ENCODE measurements at regions not wholly inside any gene's neighbourhood (a gene's known extent, or its start where the extent isn't known, plus 50 kb on each side); places are given as distances from the start of the nearest gene placed in this dataset.

DNA sequence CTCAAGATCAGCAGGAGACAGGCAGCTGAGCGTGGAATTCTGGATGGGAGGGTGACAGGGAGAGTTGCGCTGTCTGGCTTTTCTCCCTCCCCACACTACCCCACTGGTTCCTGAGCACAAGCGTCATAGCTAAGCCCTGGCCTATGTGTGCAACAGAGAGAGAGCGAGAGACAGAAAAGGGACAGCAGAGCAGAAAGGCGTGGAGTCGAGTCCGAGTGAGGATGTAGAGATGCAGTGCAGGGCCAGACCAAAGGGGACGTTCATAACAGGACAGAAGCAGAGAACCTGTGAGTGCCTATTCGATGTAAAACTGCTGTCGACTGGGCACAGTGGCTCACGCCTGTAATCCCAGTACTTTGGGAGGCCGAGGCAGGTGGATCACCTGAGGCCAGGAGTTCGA lies 94.0 kb upstream of the TMEM45B start:
- DNase-seq (ENCODE audit: low read depth, low spot score) (no peak), ATAC-seq (no peak)
- H2AFZ ChIP-seq (ENCODE audit: low read depth, low read length, poor library complexity, severe bottlenecking): no peak overlapping the region
- no TSS peak for BruUV-seq (replicated peaks)
- ChIA-PET CTCF (no interaction called here), RAD21 (ENCODE audit: low non-redundant PET in 1 of 2, low total read pairs in 2 of 2, uncharacterized antibody in 2 of 2, unreplicated experiment in 2 of 2) (no interaction called here), POLR2A (no interaction called here)
- H3K9me2 ChIP-seq (ENCODE audit: insufficient read depth): no peaks in the 10 kb centered on the region
- H3K27ac ChIP-seq (ENCODE audit: low read depth, low read length): no peak overlapping the region
- no peak overlapping the region for H3K9ac ChIP-seq (ENCODE audit: low read length)
- TF ChIP-seq, protein P1, sequence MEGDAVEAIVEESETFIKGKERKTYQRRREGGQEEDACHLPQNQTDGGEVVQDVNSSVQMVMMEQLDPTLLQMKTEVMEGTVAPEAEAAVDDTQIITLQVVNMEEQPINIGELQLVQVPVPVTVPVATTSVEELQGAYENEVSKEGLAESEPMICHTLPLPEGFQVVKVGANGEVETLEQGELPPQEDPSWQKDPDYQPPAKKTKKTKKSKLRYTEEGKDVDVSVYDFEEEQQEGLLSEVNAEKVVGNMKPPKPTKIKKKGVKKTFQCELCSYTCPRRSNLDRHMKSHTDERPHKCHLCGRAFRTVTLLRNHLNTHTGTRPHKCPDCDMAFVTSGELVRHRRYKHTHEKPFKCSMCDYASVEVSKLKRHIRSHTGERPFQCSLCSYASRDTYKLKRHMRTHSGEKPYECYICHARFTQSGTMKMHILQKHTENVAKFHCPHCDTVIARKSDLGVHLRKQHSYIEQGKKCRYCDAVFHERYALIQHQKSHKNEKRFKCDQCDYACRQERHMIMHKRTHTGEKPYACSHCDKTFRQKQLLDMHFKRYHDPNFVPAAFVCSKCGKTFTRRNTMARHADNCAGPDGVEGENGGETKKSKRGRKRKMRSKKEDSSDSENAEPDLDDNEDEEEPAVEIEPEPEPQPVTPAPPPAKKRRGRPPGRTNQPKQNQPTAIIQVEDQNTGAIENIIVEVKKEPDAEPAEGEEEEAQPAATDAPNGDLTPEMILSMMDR (IDR thresholded peaks at IDR 0.05 in 2 of 3, conservative IDR thresholded peaks at IDR 0.05 in 1 of 3; ENCODE audit: borderline replicate concordance in 1 of 3, insufficient read depth in 1 of 3, low read depth in 2 of 3, low read length in 2 of 3): no peak
- TF ChIP-seq ELF1 (IDR thresholded peaks at IDR 0.05; ENCODE audit: borderline replicate concordance, low read depth) (no peak), FOSL1 (IDR thresholded peaks at IDR 0.05; ENCODE audit: low read depth) (no peak), EZH2phosphoT487 (IDR thresholded peaks at IDR 0.05; ENCODE audit: borderline replicate concordance) (no peak)
- TF ChIP-seq, protein P2, sequence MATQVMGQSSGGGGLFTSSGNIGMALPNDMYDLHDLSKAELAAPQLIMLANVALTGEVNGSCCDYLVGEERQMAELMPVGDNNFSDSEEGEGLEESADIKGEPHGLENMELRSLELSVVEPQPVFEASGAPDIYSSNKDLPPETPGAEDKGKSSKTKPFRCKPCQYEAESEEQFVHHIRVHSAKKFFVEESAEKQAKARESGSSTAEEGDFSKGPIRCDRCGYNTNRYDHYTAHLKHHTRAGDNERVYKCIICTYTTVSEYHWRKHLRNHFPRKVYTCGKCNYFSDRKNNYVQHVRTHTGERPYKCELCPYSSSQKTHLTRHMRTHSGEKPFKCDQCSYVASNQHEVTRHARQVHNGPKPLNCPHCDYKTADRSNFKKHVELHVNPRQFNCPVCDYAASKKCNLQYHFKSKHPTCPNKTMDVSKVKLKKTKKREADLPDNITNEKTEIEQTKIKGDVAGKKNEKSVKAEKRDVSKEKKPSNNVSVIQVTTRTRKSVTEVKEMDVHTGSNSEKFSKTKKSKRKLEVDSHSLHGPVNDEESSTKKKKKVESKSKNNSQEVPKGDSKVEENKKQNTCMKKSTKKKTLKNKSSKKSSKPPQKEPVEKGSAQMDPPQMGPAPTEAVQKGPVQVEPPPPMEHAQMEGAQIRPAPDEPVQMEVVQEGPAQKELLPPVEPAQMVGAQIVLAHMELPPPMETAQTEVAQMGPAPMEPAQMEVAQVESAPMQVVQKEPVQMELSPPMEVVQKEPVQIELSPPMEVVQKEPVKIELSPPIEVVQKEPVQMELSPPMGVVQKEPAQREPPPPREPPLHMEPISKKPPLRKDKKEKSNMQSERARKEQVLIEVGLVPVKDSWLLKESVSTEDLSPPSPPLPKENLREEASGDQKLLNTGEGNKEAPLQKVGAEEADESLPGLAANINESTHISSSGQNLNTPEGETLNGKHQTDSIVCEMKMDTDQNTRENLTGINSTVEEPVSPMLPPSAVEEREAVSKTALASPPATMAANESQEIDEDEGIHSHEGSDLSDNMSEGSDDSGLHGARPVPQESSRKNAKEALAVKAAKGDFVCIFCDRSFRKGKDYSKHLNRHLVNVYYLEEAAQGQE (IDR thresholded peaks at IDR 0.05; ENCODE audit: low read depth): no peak
- H4K20me1 ChIP-seq (ENCODE audit: insufficient read depth): no peaks in the 10 kb centered on the region
- intact Hi-C loops (cut with micrococcal nuclease): no loop called here
- no peaks in the 10 kb centered on the region for H3K79me2 ChIP-seq (ENCODE audit: insufficient read depth, low read length)
- no peak overlapping the region for H3K4me3 ChIP-seq (replicated peaks in 1 of 2; ENCODE audit: low read depth in 1 of 2, low read length in 2 of 2)
- H3K9me3 ChIP-seq (ENCODE audit: control insufficient read depth in 1 of 2, insufficient read depth in 1 of 2, low read depth in 1 of 2, low read length in 2 of 2): no peaks in the 10 kb centered on the region
- no peak overlapping the region for H3K4me2 ChIP-seq (ENCODE audit: low read length)
- H3K27me3 ChIP-seq (ENCODE audit: insufficient read depth, low read length): no peaks in the 10 kb centered on the region
- H3K36me3 ChIP-seq (ENCODE audit: control insufficient read depth in 1 of 2, insufficient read depth in 2 of 2, low read length in 2 of 2): no peaks in the 10 kb centered on the region
- no peaks in the 10 kb centered on the region for H3K4me1 ChIP-seq (ENCODE audit: control insufficient read depth in 1 of 2, insufficient read depth in 2 of 2, low read length in 2 of 2)

Data from HCT116 (cell line).